ENCODE measurements at regions not wholly inside any gene's neighbourhood (a gene's known extent, or its start where the extent isn't known, plus 50 kb on each side); places are given as distances from the start of the nearest gene placed in this dataset.

DNA sequence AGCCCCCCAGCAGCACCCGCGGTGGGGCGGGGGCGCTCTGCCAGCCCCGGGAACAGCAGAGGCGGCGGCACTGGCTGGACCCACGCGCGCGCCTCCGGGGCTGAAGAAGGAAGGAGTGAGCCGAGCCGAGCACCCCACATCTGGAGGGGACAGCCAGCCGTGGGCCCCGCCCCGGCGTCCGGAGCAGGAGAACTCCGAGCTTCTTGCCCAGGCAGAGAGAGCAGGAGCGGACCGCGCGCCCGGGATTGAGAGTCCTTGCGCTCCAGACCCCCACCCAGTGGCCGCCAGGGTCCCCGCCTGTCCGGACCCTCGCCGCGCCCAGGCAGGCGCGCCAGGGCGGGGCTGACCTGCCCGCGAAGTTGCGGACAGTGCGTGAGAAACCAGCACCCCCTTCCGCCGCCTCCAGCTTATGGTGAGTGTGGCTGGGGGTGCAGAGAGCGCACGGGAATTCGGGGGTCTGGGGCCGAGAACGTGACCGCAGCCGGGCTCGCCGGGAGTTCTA is 921.9 kb upstream of the EEF2KMT start:
- no peak for TF ChIP-seq SIN3A (IDR thresholded peaks at IDR 0.05; ENCODE audit: borderline replicate concordance, insufficient read depth, low read length)
- TF ChIP-seq POLR2AphosphoS5 (IDR thresholded peaks at IDR 0.05; ENCODE audit: low read depth, low read length): no peak
- no peak for TF ChIP-seq TAF1 (IDR thresholded peaks at IDR 0.05; ENCODE audit: borderline replicate concordance, insufficient read depth, low read length)
- TF ChIP-seq, protein P1, sequence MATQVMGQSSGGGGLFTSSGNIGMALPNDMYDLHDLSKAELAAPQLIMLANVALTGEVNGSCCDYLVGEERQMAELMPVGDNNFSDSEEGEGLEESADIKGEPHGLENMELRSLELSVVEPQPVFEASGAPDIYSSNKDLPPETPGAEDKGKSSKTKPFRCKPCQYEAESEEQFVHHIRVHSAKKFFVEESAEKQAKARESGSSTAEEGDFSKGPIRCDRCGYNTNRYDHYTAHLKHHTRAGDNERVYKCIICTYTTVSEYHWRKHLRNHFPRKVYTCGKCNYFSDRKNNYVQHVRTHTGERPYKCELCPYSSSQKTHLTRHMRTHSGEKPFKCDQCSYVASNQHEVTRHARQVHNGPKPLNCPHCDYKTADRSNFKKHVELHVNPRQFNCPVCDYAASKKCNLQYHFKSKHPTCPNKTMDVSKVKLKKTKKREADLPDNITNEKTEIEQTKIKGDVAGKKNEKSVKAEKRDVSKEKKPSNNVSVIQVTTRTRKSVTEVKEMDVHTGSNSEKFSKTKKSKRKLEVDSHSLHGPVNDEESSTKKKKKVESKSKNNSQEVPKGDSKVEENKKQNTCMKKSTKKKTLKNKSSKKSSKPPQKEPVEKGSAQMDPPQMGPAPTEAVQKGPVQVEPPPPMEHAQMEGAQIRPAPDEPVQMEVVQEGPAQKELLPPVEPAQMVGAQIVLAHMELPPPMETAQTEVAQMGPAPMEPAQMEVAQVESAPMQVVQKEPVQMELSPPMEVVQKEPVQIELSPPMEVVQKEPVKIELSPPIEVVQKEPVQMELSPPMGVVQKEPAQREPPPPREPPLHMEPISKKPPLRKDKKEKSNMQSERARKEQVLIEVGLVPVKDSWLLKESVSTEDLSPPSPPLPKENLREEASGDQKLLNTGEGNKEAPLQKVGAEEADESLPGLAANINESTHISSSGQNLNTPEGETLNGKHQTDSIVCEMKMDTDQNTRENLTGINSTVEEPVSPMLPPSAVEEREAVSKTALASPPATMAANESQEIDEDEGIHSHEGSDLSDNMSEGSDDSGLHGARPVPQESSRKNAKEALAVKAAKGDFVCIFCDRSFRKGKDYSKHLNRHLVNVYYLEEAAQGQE (IDR thresholded peaks at IDR 0.05; ENCODE audit: insufficient read depth in 1 of 2, low read depth in 2 of 2, low read length in 2 of 2): no peak
- no peak for TF ChIP-seq FOXP2 (optimal IDR thresholded peaks at IDR 0.05; ENCODE audit: borderline replicate concordance, extremely low read depth, extremely low read length, insufficient read depth)

DNA sequence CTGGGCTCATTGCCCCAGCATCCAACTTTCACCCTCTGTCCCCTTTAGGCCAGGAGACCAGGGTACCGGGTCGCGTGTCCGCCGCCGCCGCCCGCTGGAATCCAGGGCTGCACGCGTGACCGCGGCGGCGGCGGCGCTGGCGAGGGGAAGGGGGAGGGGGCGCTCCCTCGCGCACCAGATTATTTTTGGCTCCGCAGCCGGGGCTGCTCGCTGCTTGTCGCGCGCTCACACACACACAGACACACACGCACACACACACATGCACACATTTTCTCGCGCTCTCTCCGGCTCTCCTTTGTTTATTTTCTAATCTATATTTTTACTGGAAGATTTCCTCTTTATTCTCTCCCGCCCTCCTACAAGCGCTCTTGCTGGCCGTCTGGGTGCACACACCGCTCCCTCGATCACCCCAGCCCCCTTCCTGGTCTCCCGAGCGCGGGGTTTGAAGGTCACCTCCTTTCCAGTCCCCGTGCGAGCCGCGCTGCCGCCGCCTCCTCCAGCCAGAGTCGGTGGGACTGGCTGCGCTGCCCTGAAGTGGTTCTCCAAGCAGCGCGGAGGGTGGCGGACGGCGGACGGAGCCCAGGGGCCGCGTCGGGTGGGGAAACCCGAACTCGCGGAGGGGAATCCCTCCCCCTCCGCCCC is 921.4 kb upstream of the EEF2KMT start:
- TF ChIP-seq TAF1 (IDR thresholded peaks at IDR 0.05; ENCODE audit: borderline replicate concordance, insufficient read depth, low read length) (no peak), POLR2AphosphoS5 (IDR thresholded peaks at IDR 0.05; ENCODE audit: low read depth, low read length) (no peak), SIN3A (IDR thresholded peaks at IDR 0.05; ENCODE audit: borderline replicate concordance, insufficient read depth, low read length) (no peak), FOXP2 (optimal IDR thresholded peaks at IDR 0.05; ENCODE audit: borderline replicate concordance, extremely low read depth, extremely low read length, insufficient read depth) (no peak)
- TF ChIP-seq, protein P1 (IDR thresholded peaks at IDR 0.05; ENCODE audit: insufficient read depth in 1 of 2, low read depth in 2 of 2, low read length in 2 of 2): no peak

DNA sequence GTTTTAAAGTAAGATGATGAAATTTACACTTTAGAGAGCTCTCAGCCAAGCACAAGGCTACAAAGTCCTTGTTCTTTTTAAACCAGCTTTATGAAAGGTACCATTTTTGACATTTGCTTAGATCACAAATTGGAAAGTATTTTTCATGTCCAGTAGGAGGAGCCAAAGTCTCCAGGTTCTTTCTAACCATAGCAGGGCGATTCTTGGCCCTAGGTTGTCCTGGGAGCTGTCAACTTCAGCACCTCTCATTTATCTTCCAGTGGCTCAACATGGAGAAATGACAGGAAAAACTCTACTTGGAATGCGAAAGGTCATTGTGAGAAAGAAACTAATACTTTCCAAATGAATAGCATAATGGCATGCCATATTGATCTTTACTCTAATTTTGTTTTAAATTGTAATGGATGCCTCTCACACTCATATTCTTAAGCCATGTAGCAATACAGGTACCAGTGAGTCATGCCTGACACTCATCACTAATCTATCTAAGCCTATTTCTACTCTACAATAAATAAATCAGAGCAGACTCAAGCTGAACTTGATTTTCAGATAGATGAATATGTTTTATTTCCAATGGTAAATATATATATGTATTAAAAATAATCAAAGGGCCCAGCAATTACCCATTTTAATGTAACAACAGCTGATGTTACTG is 919.1 kb upstream of the EEF2KMT start:
- TF ChIP-seq, protein P1 (IDR thresholded peaks at IDR 0.05; ENCODE audit: insufficient read depth in 1 of 2, low read depth in 2 of 2, low read length in 2 of 2): peak in 1 of 2 experiments; percentile 89; a peak in 2 of 4 replicates
- no peak for TF ChIP-seq SIN3A (IDR thresholded peaks at IDR 0.05; ENCODE audit: borderline replicate concordance, insufficient read depth, low read length)

DNA sequence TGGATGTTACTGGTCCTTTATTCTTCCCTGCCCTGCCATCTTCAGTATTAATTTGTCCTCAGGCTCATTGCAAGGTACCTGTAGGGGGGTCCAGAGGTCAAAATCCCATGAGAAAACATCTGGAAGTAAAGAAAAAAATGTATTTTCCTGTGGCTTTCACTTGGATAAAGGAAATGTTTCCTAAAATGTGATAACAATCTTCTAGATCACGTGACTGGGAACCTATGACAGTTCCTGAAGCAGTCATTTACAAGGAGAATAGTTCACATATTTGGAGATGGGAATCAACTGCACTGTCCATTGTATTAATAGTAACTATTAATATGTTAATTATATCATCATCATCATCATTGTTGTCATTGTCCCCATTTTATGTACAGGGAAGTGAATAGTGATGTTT is 915.1 kb upstream of the EEF2KMT start:
- no peak for TF ChIP-seq FOXP2 (optimal IDR thresholded peaks at IDR 0.05; ENCODE audit: borderline replicate concordance, extremely low read depth, extremely low read length, insufficient read depth)
- no peak for TF ChIP-seq TAF1 (IDR thresholded peaks at IDR 0.05; ENCODE audit: borderline replicate concordance, insufficient read depth, low read length)
- no peak for TF ChIP-seq SIN3A (IDR thresholded peaks at IDR 0.05; ENCODE audit: borderline replicate concordance, insufficient read depth, low read length)
- no peak for TF ChIP-seq POLR2AphosphoS5 (IDR thresholded peaks at IDR 0.05; ENCODE audit: low read depth, low read length)
- TF ChIP-seq, protein P1 (IDR thresholded peaks at IDR 0.05; ENCODE audit: insufficient read depth in 1 of 2, low read depth in 2 of 2, low read length in 2 of 2): no peak
